ENCODE measurements at regions not wholly inside any gene's neighbourhood (a gene's known extent, or its start where the extent isn't known, plus 50 kb on each side); places are given as distances from the start of the nearest gene placed in this dataset.
"Not testable (repeated sequence)": the region's sequence is repeated elsewhere in the genome, so short reads cannot be mapped to it uniquely, and the experiment has no call there.

DNA sequence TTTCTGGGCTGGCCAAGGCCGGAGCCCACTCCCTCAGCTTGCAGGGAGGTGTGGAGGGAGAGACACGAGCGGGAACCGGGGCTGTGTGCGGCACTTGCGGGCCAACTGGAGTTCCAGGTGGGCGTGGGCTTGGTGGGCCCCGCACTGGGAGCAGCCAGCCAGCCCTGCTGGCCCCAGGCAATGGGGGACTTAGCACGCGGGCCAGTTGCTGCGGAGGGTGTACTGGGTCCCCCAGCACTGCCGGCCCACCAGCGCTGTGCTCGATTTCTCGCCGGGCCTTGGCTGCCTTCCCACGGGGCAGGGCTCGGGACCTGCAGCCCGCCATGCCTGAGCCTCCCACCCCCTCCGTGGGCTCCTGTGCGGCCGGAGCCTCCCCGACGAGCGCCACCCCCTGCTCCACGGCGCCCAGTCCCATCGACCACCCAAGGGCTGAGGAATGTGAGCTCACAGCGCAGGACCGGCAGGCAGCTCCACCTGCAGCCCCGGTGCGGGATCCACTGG lies 300.1 kb downstream of the SLC7A11 start:
- H3K27me3 Mint-ChIP-seq (ENCODE audit: low read depth in 3 of 3); intact Hi-C loops (cut with micrococcal nuclease); H3K4me3 Mint-ChIP-seq; H3K36me3 Mint-ChIP-seq; H3K27me3 ChIP-seq (ENCODE audit: control insufficient read depth in 2 of 2, insufficient read depth in 2 of 2, low read length in 2 of 2); H3K4me1 Mint-ChIP-seq; H3K4me2 ChIP-seq (replicated peaks; ENCODE audit: extremely low read depth, low read length, poor library complexity, severe bottlenecking); H3K9ac ChIP-seq (ENCODE audit: insufficient read depth, low read length, poor library complexity, severe bottlenecking); H3K4me1 ChIP-seq (ENCODE audit: control insufficient read depth in 1 of 2, insufficient read depth in 2 of 2, low read length in 2 of 2); H3K4me3 ChIP-seq (replicated peaks in 1 of 3; ENCODE audit: low read depth in 2 of 3, low read length in 3 of 3); H2AFZ ChIP-seq (ENCODE audit: insufficient read depth, low read depth, low read length, poor library complexity, severe bottlenecking); H3K36me3 ChIP-seq (replicated peaks in 1 of 2; ENCODE audit: control insufficient read depth in 1 of 2, insufficient read depth in 2 of 2, low read length in 2 of 2); DNase-seq; H3K79me2 ChIP-seq (ENCODE audit: insufficient read depth, low read length); H3K27ac ChIP-seq (ENCODE audit: low read depth in 1 of 2, low read length in 2 of 2); H3K9me3 ChIP-seq (replicated peaks in 1 of 2; ENCODE audit: control insufficient read depth in 1 of 2, insufficient read depth in 1 of 2, low read length in 2 of 2); H3K27ac Mint-ChIP-seq; H4K20me1 ChIP-seq (ENCODE audit: insufficient read depth, low read length): not testable (repeated sequence)
- H3K9me3 Mint-ChIP-seq = peaks cover 0 to 10% (median 7%) of the 10 kb centered on the region in 7 donors
- 98% methylated on average over 13 of the region's 32 CpGs for WGBS (ENCODE audit: insufficient coverage)

DNA sequence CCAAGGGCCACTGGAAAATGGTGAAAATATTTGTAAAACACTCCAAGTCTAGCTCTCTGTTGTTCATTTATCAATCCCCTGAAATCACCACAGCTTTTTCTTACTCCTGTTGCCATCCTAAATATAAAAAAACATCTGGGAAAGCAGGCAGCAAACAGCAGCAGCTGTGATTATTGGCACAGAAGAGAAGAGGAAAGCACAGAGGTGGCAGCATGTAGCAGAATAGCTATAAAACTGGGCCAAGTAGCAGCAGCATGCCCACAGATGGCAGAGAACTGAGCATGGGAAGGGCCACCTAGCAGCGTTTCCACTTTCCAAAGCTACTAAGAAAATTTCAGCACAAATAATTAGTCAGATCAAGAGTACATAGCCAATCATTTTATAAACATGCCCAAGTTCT lies 307.2 kb downstream of the SLC7A11 start:
- Histone ChIP-seq H3K9ac (ENCODE audit: insufficient read depth, low read length, poor library complexity, severe bottlenecking) (no peak overlapping the region), H3K9me3 (replicated peaks in 1 of 2; ENCODE audit: control insufficient read depth in 1 of 2, insufficient read depth in 1 of 2, low read length in 2 of 2) (no peaks in the 10 kb centered on the region), H2AFZ (ENCODE audit: insufficient read depth, low read depth, low read length, poor library complexity, severe bottlenecking) (no peak overlapping the region), H3K27me3 (ENCODE audit: control insufficient read depth in 2 of 2, insufficient read depth in 2 of 2, low read length in 2 of 2) (no peaks in the 10 kb centered on the region), H3K4me1 (ENCODE audit: control insufficient read depth in 1 of 2, insufficient read depth in 2 of 2, low read length in 2 of 2) (no peaks in the 10 kb centered on the region), H3K79me2 (ENCODE audit: insufficient read depth, low read length) (no peaks in the 10 kb centered on the region), H3K36me3 (replicated peaks in 1 of 2; ENCODE audit: control insufficient read depth in 1 of 2, insufficient read depth in 2 of 2, low read length in 2 of 2) (no peaks in the 10 kb centered on the region), H4K20me1 (ENCODE audit: insufficient read depth, low read length) (no peaks in the 10 kb centered on the region), H3K4me2 (replicated peaks; ENCODE audit: extremely low read depth, low read length, poor library complexity, severe bottlenecking) (no peak overlapping the region), H3K4me3 (replicated peaks in 1 of 3; ENCODE audit: low read depth in 2 of 3, low read length in 3 of 3) (no peak overlapping the region), H3K27ac (ENCODE audit: low read depth in 1 of 2, low read length in 2 of 2) (no peak overlapping the region)
- DNase-seq = no peak
- intact Hi-C loops (cut with micrococcal nuclease) = no loop called here
- Mint-ChIP-seq H3K4me1 (no peaks in the 10 kb centered on the region), H3K27me3 (ENCODE audit: low read depth in 3 of 3) (peaks cover 0 to 4% (median 0%) of the 10 kb centered on the region in 3 donors), H3K36me3 (no peaks in the 10 kb centered on the region), H3K9me3 (peaks cover 0 to 3% (median 0%) of the 10 kb centered on the region in 7 donors), H3K4me3 (no peak overlapping the region), H3K27ac (no peak overlapping the region)
- WGBS (ENCODE audit: insufficient coverage) = no CpG with 5 or more reads among the region's 1 CpG
- TF ChIP-seq, protein P1, sequence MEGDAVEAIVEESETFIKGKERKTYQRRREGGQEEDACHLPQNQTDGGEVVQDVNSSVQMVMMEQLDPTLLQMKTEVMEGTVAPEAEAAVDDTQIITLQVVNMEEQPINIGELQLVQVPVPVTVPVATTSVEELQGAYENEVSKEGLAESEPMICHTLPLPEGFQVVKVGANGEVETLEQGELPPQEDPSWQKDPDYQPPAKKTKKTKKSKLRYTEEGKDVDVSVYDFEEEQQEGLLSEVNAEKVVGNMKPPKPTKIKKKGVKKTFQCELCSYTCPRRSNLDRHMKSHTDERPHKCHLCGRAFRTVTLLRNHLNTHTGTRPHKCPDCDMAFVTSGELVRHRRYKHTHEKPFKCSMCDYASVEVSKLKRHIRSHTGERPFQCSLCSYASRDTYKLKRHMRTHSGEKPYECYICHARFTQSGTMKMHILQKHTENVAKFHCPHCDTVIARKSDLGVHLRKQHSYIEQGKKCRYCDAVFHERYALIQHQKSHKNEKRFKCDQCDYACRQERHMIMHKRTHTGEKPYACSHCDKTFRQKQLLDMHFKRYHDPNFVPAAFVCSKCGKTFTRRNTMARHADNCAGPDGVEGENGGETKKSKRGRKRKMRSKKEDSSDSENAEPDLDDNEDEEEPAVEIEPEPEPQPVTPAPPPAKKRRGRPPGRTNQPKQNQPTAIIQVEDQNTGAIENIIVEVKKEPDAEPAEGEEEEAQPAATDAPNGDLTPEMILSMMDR (IDR thresholded peaks at IDR 0.05) = no peak
